ENCODE measurements at regions not wholly inside any gene's neighbourhood (a gene's known extent, or its start where the extent isn't known, plus 50 kb on each side); places are given as distances from the start of the nearest gene placed in this dataset.

GRCh38 chr3:9311228-9311627 lies 51.6 kb upstream of the THUMPD3 start:
- no peak overlapping the region for H3K27ac ChIP-seq
- H3K36me3 ChIP-seq: no peaks in the 10 kb centered on the region
- no peaks in the 10 kb centered on the region for H3K9me3 ChIP-seq
- peak; percentile 34 for ATAC-seq
- TF ChIP-seq POLR2AphosphoS5 (IDR thresholded peaks at IDR 0.05) (peak; percentile 56), POLR2A (IDR thresholded peaks at IDR 0.05) (no peak), EP300 (IDR thresholded peaks at IDR 0.05) (no peak), CTCF (IDR thresholded peaks at IDR 0.05) (no peak)
- WGBS, 2 donors (ENCODE audit: low coverage in 1 of 2): 21 to 54% methylated on average over 6 of the region's 6 CpGs
- no peaks in the 10 kb centered on the region for H3K27me3 ChIP-seq
- peaks cover 0 to 16% (median 0%) of the 10 kb centered on the region in 3 donors for H3K4me1 ChIP-seq
- H3K4me3 ChIP-seq: no peak overlapping the region

All from gastroesophageal sphincter (tissue), 4 donors.